ENCODE measurements at regions not wholly inside any gene's neighbourhood (a gene's known extent, or its start where the extent isn't known, plus 50 kb on each side); places are given as distances from the start of the nearest gene placed in this dataset.
A peak's percentile ranks its signal among the peaks of the same experiment; 100 is the strongest.
"Not testable (repeated sequence)": the region's sequence is repeated elsewhere in the genome, so short reads cannot be mapped to it uniquely, and the experiment has no call there.

DNA sequence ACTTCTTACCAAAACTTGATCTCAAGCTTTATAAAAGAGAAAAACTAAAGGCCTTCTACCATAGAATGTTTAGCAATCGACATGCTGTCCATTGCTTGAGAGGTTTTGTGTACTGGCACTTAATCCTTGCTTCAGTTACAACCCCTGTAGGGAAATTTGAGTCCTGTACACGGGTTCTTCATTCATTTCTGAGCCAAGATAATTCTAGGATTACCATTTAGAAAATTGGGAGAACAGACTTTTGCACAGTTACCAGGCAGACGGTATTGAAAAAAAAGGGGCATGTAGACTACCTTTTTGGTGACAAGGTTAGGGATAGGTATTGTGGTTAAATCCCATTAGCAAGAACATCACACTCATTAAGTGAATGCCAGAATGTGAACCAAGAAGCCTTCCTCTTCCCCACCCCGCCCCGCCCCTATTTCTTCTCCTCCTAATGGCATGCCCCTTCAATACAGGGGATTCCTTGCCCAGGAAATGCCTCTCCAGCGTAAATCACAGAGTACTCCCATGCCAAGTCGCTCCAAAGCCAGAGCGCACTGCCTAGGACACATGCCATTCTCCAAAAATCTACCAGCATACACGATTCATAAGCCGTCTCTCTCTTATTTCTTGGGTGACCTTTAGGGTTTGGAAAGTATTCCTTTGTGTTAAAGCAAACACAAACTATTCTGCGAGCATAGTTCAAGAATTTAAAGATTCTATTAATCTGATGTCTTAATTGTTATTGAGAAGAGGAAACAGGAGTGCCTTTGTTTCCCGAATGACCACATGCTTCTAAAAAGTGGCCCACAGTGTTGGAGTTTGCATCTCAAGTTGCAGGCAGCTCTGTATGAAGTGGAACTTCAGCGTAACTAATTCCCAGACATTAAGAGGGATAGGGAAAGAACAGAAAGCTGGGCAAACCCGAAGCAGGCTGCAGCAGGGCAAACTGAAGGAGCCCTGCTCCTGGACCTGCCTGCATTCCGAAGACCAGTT lies 164.0 kb upstream of the NR2F2 start:
- no peaks in the 10 kb centered on the region for H3K9me3 ChIP-seq
- no peak overlapping the region for H3K4me3 ChIP-seq
- peak overlapping the region in 3 of 4 donors; percentile 7 to 51 (median 41) for H3K27ac ChIP-seq
- no peak for DNase-seq
- H3K27me3 ChIP-seq: peaks cover 0 to 11% (median 0%) of the 10 kb centered on the region in 4 donors
- H3K36me3 ChIP-seq: no peaks in the 10 kb centered on the region
- intact Hi-C loops (cut with DNase I): no loop called here
- no peak for TF ChIP-seq POLR2A (IDR thresholded peaks at IDR 0.05)
- 66 to 71% methylated on average over 14 to 15 of the region's 15 CpGs for WGBS, 2 donors
- peaks cover 0 to 17% (median 8%) of the 10 kb centered on the region in 3 donors for H3K4me1 ChIP-seq

DNA sequence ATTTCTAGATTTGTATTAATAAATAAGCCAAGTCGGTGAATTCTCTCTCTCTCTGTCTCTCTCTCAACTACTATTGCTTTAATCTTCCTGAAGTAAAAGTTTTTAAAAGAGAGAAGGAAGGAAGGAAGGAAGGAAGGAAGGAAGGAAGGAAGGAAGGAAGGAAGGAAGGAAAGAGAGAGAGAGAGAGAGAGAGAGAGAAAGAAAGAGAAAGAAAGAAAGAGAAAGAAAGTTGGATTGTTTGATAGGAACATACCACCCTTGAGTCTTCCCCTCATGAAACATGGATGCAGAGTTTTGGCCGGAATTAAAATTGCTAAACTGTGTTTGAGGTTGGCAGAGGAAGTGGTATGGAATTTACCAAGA lies 159.9 kb upstream of the NR2F2 start:
- H3K9me3 ChIP-seq; intact Hi-C loops (cut with DNase I); H3K36me3 ChIP-seq; H3K27ac ChIP-seq; H3K4me3 ChIP-seq; H3K27me3 ChIP-seq; DNase-seq: not testable (repeated sequence)
- peaks cover 0 to 29% (median 16%) of the 10 kb centered on the region in 3 donors for H3K4me1 ChIP-seq
- WGBS, 2 donors: 61 to 68% methylated on average over 2 of the region's 2 CpGs

DNA sequence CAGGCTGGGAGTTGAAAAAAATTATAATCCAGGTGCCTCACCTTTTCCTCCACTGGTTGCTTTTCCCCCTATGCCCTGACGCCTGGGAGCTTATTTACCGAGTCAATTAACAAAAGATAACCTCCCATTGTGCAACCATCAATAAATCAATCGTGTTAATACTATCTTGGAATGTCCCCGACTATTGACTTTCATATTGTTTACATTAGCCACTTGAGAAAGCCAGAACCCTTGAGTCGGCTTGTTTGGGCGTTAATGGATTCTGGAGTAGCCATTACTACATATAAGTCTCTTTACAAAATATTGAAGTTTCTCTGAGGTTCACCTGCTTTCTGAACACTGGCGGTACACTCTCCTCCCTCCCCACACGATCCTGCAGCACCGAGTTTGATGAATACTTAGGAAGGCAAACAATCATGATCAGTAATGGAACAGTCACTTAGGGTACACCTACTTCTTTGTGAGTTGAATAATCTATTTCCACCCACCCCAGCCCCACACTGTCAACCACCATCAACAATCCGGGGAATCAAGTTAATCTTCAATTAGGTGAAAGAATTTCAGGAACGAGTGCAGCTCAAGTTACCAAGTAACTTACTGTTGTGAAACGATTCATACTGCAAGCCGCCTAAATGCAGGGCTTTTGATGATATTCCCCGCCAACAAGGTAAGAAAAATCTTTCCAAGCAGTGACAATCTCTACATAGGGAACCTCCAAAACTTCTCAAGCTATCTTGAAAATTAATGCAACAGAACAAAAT lies 159.3 kb upstream of the NR2F2 start:
- no peaks in the 10 kb centered on the region for H3K9me3 ChIP-seq
- peaks cover 0 to 29% (median 15%) of the 10 kb centered on the region in 3 donors for H3K4me1 ChIP-seq

DNA sequence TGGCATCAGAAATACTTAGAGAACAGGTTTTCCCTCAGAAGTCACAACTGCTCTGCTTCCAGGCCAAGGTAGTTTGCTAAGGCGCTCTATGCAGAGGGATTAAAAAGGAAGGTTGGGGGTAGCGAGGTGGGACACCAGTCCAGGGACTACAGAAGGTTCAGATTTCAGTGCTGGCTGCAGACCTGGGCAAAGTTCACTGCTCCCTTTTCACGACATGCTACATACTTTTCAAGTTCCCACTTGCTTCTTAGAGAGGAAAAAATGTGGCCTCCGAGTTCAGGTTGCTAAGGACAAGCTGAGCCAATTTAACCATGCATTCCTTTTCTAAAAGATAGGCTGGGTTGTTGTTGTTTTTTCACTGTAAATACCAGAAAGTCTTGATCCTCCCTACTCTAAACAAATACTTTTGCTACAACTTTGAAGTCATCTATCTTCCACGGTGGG lies 158.6 kb upstream of the NR2F2 start:
- Histone ChIP-seq H3K36me3 (no peaks in the 10 kb centered on the region), H3K27me3 (no peaks in the 10 kb centered on the region), H3K4me3 (no peak overlapping the region), H3K4me1 (peaks cover 0 to 23% (median 13%) of the 10 kb centered on the region in 3 donors), H3K27ac (peak overlapping the region in 1 of 4 donors; percentile 4), H3K9me3 (no peaks in the 10 kb centered on the region)
- DNase-seq: no peak
- intact Hi-C loops (cut with DNase I): no loop called here
- TF ChIP-seq POLR2A (IDR thresholded peaks at IDR 0.05): no peak
- TF ChIP-seq, protein P1, sequence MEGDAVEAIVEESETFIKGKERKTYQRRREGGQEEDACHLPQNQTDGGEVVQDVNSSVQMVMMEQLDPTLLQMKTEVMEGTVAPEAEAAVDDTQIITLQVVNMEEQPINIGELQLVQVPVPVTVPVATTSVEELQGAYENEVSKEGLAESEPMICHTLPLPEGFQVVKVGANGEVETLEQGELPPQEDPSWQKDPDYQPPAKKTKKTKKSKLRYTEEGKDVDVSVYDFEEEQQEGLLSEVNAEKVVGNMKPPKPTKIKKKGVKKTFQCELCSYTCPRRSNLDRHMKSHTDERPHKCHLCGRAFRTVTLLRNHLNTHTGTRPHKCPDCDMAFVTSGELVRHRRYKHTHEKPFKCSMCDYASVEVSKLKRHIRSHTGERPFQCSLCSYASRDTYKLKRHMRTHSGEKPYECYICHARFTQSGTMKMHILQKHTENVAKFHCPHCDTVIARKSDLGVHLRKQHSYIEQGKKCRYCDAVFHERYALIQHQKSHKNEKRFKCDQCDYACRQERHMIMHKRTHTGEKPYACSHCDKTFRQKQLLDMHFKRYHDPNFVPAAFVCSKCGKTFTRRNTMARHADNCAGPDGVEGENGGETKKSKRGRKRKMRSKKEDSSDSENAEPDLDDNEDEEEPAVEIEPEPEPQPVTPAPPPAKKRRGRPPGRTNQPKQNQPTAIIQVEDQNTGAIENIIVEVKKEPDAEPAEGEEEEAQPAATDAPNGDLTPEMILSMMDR (IDR thresholded peaks at IDR 0.05): no peak
- WGBS, 2 donors: 18 to 32% methylated on average over 5 of the region's 5 CpGs

More for the DNA sequence above, 159.3 kb upstream of the NR2F2 start:
- no peak for DNase-seq
- WGBS, 2 donors: 26 to 39% methylated on average over 14 of the region's 14 CpGs
- TF ChIP-seq POLR2A (IDR thresholded peaks at IDR 0.05): no peak
- TF ChIP-seq, protein P1 (IDR thresholded peaks at IDR 0.05): no peak
- H3K4me3 ChIP-seq: no peak overlapping the region
- intact Hi-C loops (cut with DNase I): no loop called here
- no peaks in the 10 kb centered on the region for H3K36me3 ChIP-seq
- H3K27ac ChIP-seq: peak overlapping the region in 1 of 4 donors; percentile 4
- no peaks in the 10 kb centered on the region for H3K27me3 ChIP-seq

DNA sequence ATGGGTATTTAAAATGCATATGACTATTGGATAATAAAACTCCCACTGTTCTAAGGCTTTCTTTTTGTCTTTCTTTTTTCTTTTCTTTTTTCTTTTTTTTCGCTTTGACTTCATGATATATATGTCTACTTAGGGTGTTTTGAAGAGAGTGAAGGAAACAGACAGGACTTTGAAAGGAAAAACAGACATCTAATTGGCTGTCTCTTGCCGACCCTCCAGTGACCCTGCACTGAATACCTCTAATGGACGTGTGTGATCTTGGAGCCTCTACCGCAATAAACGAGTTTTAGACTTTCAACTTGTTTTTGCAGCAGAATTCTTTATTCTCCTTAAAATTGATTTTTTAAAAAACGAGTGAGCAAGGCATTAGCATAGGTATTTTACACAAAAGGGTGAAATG lies 158.1 kb upstream of the NR2F2 start:
- DNase-seq: no peak
- Histone ChIP-seq H3K36me3 (no peaks in the 10 kb centered on the region), H3K27me3 (no peaks in the 10 kb centered on the region), H3K27ac (peak overlapping the region in 2 of 4 donors; percentile 4 to 13), H3K9me3 (no peaks in the 10 kb centered on the region), H3K4me3 (no peak overlapping the region), H3K4me1 (peaks cover 0 to 25% (median 13%) of the 10 kb centered on the region in 3 donors)
- TF ChIP-seq, protein P1 (IDR thresholded peaks at IDR 0.05): no peak
- WGBS, 2 donors: 69% methylated on average over 6 of the region's 6 CpGs
- intact Hi-C loops (cut with DNase I): no loop called here

DNA sequence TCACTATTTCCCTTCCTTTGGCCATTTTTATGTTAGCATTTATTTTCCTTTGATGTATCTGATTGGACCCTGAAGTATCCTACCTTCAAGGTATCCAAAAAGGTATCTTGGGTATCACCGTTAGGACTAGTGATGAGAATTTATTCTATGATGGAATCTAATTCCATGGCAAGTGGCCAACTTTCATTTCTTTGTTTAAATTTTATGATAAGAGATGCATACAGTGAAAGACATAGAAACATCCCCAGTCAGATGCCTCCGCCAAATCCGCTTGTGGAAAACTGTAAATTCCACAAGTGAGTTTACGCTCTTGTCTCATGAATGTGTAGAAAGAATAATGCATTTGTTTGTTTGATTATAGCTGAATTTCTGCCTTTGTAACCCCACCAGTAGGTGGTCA lies 153.7 kb upstream of the NR2F2 start:
- intact Hi-C loops (cut with DNase I): no loop called here
- no peaks in the 10 kb centered on the region for H3K9me3 ChIP-seq
- H3K4me1 ChIP-seq: peaks cover 0 to 41% (median 5%) of the 10 kb centered on the region in 3 donors
- H3K27me3 ChIP-seq: no peaks in the 10 kb centered on the region
- no peak for TF ChIP-seq POLR2A (IDR thresholded peaks at IDR 0.05)
- TF ChIP-seq, protein P1 (IDR thresholded peaks at IDR 0.05): no peak
- no peaks in the 10 kb centered on the region for H3K36me3 ChIP-seq
- no peak overlapping the region for H3K4me3 ChIP-seq
- 84 to 85% methylated on average over 4 of the region's 4 CpGs for WGBS, 2 donors
- H3K27ac ChIP-seq: no peak overlapping the region
- no peak for DNase-seq
